Astrocyte (in vitro differentiated cells and primary cell): ENCODE measurements at regions not wholly inside any gene's neighbourhood (a gene's known extent, or its start where the extent isn't known, plus 50 kb on each side); places are given as distances from the start of the nearest gene placed in this dataset.
A peak's percentile ranks its signal among the peaks of the same experiment; 100 is the strongest.

Source experiments
- DNase-seq: peaks from one replicate; pipeline ENCODE4 v3.0.0-alpha.2; 2010; ENCODE audit warnings: low read depth
- FAIRE-seq: peaks from 2 replicates; lab custom pipeline; 2011; peaks lifted over from hg19 to GRCh38; lab: Jason Lieb, UNC
- H2AFZ ChIP-seq: 2 replicates; pipeline ENCODE4 v1.6.0; 2012; ENCODE audit warnings: low read depth, low read length, inconsistent platforms
- H3K27ac ChIP-seq: 2 replicates; pipeline ENCODE4 v1.5.1; 2011; ENCODE audit warnings: low read depth, low read length, inconsistent platforms
- H3K27me3 ChIP-seq: 2 replicates; pipeline ENCODE4 v1.6.0; 2011; ENCODE audit warnings: low read length, inconsistent platforms; ENCODE audit not compliant: insufficient read depth
- H3K36me3 ChIP-seq: 2 replicates; pipeline ENCODE4 v1.5.1; 2011; ENCODE audit warnings: low read length, inconsistent platforms; ENCODE audit not compliant: insufficient read depth
- H3K4me1 ChIP-seq: 2 replicates; pipeline ENCODE4 v1.5.1; 2011; ENCODE audit warnings: low read length, inconsistent platforms; ENCODE audit not compliant: insufficient read depth
- H3K4me2 ChIP-seq: 2 replicates; pipeline ENCODE4 v1.6.0; 2012; ENCODE audit warnings: low read length, inconsistent platforms
- H3K4me3 ChIP-seq: 2 replicates; pipeline ENCODE4 v1.5.1; 2011; ENCODE audit warnings: low read depth, mild to moderate bottlenecking, low read length, inconsistent platforms; ENCODE audit not compliant: insufficient read depth
- H3K79me2 ChIP-seq: 2 replicates; pipeline ENCODE4 v1.6.0; 2012; ENCODE audit warnings: mild to moderate bottlenecking, low read length, inconsistent platforms; ENCODE audit not compliant: insufficient read depth
- H3K9ac ChIP-seq: 2 replicates; pipeline ENCODE4 v1.6.0; 2012; ENCODE audit warnings: mild to moderate bottlenecking, low read length, inconsistent platforms
- H3K9me3 ChIP-seq: 2 replicates; pipeline ENCODE4 v1.5.1; 2012; ENCODE audit warnings: low read depth, mild to moderate bottlenecking, low read length, inconsistent platforms; ENCODE audit not compliant: insufficient read depth
- H4K20me1 ChIP-seq: 2 replicates; pipeline ENCODE4 v1.6.0; 2012; ENCODE audit warnings: low read length, inconsistent platforms; ENCODE audit not compliant: insufficient read depth
- H3K27ac Mint-ChIP-seq: one replicate; pipeline ENCODE4 v1.8.0; 2021; ENCODE audit warnings: mild to moderate bottlenecking, mixed read lengths; ENCODE audit not compliant: unreplicated experiment
- H3K27me3 Mint-ChIP-seq: one replicate; pipeline ENCODE4 v1.8.0; 2021; ENCODE audit warnings: low read depth, mixed read lengths; ENCODE audit not compliant: unreplicated experiment
- H3K36me3 Mint-ChIP-seq: one replicate; pipeline ENCODE4 v1.8.0; 2021; ENCODE audit warnings: low read depth, mixed read lengths; ENCODE audit not compliant: unreplicated experiment
- H3K4me1 Mint-ChIP-seq: one replicate; pipeline ENCODE4 v1.8.0; 2021; ENCODE audit warnings: low read depth, mixed read lengths; ENCODE audit not compliant: unreplicated experiment
- H3K4me3 Mint-ChIP-seq: one replicate; pipeline ENCODE4 v1.8.0; 2021; ENCODE audit warnings: mild to moderate bottlenecking, moderate library complexity, mixed read lengths; ENCODE audit not compliant: unreplicated experiment
- H3K9me3 Mint-ChIP-seq: one replicate; pipeline ENCODE4 v1.8.0; 2021; ENCODE audit warnings: mild to moderate bottlenecking, mixed read lengths; ENCODE audit not compliant: unreplicated experiment
- EZH2 ChIP-seq: IDR thresholded peaks from 2 replicates; pipeline ENCODE4 v1.6.1; 2012; ENCODE audit warnings: mild to moderate bottlenecking, low read length, inconsistent platforms; ENCODE audit not compliant: insufficient read depth
- TF ChIP-seq, protein P1 (sequence below): IDR thresholded peaks from 2 replicates; pipeline ENCODE4 v1.5.1; 2011; ENCODE audit warnings: low read depth, mild to moderate bottlenecking, inconsistent platforms, low read length, moderate library complexity; ENCODE audit not compliant: insufficient read depth

DNA sequence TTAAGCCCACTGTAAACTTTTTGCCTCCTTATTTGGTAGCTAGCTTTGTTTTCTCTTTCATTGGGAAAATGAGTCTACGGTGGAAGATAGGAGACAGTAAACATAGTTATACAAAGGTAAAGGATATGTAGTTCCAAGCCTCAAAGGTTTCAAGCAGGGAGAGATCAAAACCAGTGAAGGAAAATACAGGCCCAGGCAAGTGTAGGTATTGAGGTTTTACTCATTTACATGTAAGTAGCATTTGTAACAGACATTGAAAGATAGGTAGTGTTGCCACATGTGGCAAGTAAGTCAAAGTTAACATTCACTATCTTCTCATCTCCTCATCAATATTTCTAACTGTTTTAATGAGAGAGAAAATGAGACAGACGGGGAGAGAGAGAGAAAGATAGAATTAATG is 136.5 kb downstream of the RTL3 start:
- Mint-ChIP-seq H3K36me3 (no peaks in the 10 kb centered on the region), H3K4me1 (peaks cover 6% of the 10 kb centered on the region), H3K9me3 (no peaks in the 10 kb centered on the region), H3K27ac (no peak overlapping the region), H3K4me3 (no peak overlapping the region), H3K27me3 (no peaks in the 10 kb centered on the region)
- Histone ChIP-seq H3K4me3 (no peak overlapping the region), H3K27me3 (no peaks in the 10 kb centered on the region), H3K9me3 (no peaks in the 10 kb centered on the region), H3K9ac (no peak overlapping the region), H3K4me2 (no peak overlapping the region), H3K36me3 (no peaks in the 10 kb centered on the region), H3K27ac (no peak overlapping the region), H4K20me1 (no peaks in the 10 kb centered on the region), H3K79me2 (no peaks in the 10 kb centered on the region), H2AFZ (no peak overlapping the region), H3K4me1 (no peaks in the 10 kb centered on the region)
- TF ChIP-seq, protein P1, sequence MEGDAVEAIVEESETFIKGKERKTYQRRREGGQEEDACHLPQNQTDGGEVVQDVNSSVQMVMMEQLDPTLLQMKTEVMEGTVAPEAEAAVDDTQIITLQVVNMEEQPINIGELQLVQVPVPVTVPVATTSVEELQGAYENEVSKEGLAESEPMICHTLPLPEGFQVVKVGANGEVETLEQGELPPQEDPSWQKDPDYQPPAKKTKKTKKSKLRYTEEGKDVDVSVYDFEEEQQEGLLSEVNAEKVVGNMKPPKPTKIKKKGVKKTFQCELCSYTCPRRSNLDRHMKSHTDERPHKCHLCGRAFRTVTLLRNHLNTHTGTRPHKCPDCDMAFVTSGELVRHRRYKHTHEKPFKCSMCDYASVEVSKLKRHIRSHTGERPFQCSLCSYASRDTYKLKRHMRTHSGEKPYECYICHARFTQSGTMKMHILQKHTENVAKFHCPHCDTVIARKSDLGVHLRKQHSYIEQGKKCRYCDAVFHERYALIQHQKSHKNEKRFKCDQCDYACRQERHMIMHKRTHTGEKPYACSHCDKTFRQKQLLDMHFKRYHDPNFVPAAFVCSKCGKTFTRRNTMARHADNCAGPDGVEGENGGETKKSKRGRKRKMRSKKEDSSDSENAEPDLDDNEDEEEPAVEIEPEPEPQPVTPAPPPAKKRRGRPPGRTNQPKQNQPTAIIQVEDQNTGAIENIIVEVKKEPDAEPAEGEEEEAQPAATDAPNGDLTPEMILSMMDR: no peak
- no peak for TF ChIP-seq EZH2
- no peak for DNase-seq
- FAIRE-seq: peak; percentile 81

- DNase-seq: peak; percentile 52
- Histone ChIP-seq H3K9me3 (no peaks in the 10 kb centered on the region), H3K27ac (no peak overlapping the region), H3K4me3 (no peak overlapping the region), H2AFZ (no peak overlapping the region), H4K20me1 (no peaks in the 10 kb centered on the region), H3K4me2 (no peak overlapping the region), H3K4me1 (peaks cover 2% of the 10 kb centered on the region), H3K9ac (no peak overlapping the region), H3K36me3 (no peaks in the 10 kb centered on the region), H3K27me3 (no peaks in the 10 kb centered on the region), H3K79me2 (no peaks in the 10 kb centered on the region)
- FAIRE-seq: peak; percentile 99
- Mint-ChIP-seq H3K4me3 (no peak overlapping the region), H3K27ac (no peak overlapping the region), H3K36me3 (no peaks in the 10 kb centered on the region), H3K4me1 (peaks cover 16% of the 10 kb centered on the region), H3K27me3 (no peaks in the 10 kb centered on the region), H3K9me3 (no peaks in the 10 kb centered on the region)
- TF ChIP-seq EZH2: no peak
- TF ChIP-seq, protein P1: no peak
Measured at GRCh38 chrX:78517124-78517523, 142.0 kb downstream of the RTL3 start.

GRCh38 chrX:78514852-78515251 is 144.3 kb downstream of the RTL3 start:
- H3K36me3 Mint-ChIP-seq: no peaks in the 10 kb centered on the region
- no peak overlapping the region for H3K9ac ChIP-seq
- no peak overlapping the region for H2AFZ ChIP-seq
- H3K27me3 ChIP-seq: no peaks in the 10 kb centered on the region
- TF ChIP-seq, protein P1: no peak
- FAIRE-seq: peak; percentile 39
- no peaks in the 10 kb centered on the region for H3K79me2 ChIP-seq
- no peak overlapping the region for H3K4me2 ChIP-seq
- H3K4me1 Mint-ChIP-seq: peaks cover 16% of the 10 kb centered on the region
- H3K9me3 ChIP-seq: no peaks in the 10 kb centered on the region
- DNase-seq: peak; percentile 4
- H3K9me3 Mint-ChIP-seq: peaks cover 2% of the 10 kb centered on the region
- H3K27me3 Mint-ChIP-seq: no peaks in the 10 kb centered on the region
- H3K4me3 Mint-ChIP-seq: no peak overlapping the region
- H3K36me3 ChIP-seq: no peaks in the 10 kb centered on the region
- H3K27ac Mint-ChIP-seq: peak overlapping the region; percentile 66
- H3K27ac ChIP-seq: no peak overlapping the region
- H3K4me1 ChIP-seq: peaks cover 2% of the 10 kb centered on the region
- no peaks in the 10 kb centered on the region for H4K20me1 ChIP-seq
- no peak overlapping the region for H3K4me3 ChIP-seq
